CD4-positive, alpha-beta T cell treated with Interleukin-21 for 1 hour (primary cell): ENCODE measurements at regions not wholly inside any gene's neighbourhood (a gene's known extent, or its start where the extent isn't known, plus 50 kb on each side); places are given as distances from the start of the nearest gene placed in this dataset.
"Not testable (repeated sequence)": the region's sequence is repeated elsewhere in the genome, so short reads cannot be mapped to it uniquely, and the experiment has no call there.

Experiments
- DNase-seq: peaks from one replicate; pipeline ENCODE4 v3.0.0-alpha.2; 2020

DNA sequence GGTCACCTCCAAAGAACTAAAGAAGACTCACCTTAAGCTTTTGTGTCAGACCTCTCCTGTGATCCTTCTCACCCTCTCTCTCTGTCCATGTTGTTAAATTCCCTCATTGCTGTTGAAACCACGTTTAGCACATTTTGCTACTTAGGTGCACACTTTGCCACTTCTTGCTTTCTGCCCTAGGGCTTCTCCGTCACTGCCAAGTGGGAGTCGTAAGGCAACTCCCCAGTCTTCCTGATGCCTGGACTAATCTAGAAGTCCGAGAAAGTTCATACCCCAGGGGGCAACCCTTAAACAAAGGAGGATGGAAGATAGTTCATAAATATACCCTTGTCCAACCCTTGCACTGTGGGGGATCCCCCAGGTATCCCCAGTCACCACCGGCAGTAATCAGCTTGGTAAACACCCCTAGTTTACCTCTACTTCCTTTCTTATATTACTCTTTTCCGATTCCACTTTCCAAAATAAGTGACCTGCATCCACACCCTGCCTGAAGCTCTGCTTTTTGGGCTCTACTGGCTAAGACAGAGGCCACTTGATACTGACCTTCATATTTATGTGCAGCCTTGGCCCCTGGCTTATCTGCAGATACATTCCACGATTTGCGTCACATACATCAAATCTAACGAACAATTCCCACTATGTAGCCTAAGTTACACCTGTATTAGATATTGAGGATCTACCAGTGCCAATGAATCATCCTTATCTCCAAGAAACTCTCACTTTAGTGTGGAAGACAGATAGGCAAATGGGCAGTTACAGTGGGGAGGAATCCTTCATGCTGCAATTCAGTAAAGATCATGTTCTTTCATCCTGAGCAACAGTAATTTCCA is 776.2 kb downstream of the RNF144A start:
- DNase-seq = no peak

DNA sequence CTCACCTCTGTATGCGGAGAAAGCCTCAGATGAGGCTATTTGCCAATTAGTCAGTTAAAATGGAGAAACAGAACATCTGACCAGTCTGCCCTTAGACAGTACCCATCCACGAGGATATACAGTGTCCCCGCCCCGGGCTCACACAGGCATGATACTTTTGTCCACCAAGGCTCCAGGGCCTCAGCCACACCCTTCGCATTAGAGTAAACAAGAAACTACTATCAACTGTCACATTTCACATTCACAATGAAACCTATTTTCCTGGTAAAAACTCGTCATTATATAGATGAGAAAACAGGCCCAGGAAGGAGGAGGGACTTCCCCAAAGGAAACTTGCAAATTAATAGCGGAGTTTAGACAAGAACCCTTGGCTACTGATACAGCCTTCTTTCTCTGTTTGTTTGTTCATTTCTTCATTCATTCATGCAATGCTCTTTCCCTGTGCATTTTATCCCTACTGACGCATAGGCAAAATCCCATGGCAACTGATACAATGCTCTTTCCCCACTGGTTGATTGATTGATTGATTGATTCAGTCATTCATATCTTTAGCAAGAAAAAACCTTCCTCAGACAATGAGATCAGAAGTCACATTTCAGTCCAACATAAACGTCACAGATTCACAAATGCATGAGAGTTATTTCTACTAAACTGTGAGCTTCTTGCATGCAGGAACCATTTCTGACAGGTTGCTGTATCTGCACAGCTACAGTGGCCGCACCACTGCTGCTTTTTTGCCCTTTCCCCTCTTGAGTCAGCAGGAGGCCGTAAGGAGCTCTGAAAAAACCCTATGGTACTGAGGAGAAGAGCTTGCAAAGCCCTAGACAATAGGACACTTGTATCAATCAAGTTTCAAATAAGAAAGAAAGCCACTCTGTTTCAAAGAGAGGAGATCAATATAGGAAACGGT is 777.1 kb downstream of the RNF144A start:
- DNase-seq = no peak

- DNase-seq = not testable (repeated sequence)
Measured at GRCh38 chr2:7696556-7696955, 779.3 kb downstream of the RNF144A start.

GRCh38 chr2:7697052-7697451 is 779.8 kb downstream of the RNF144A start:
- no peak for DNase-seq

DNA sequence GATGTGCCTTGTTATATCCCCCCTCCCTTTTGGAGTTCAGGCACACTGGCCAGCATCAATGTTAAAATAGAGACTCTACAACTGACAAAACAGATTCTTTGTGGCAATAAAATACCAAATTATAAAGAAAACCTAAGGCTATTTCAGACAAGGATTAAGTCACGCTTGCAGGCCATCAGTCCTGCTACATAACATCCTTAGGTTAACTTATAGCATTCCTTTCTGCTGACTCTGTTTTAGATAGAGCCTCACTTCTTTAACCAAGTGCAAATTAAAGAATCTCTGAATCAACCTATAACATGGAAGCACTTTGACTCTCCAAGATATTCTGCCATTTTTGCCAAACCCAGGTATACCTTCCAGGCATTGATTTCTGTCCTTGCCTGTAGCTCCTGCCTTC is 784.6 kb downstream of the RNF144A start:
- DNase-seq = no peak

- no peak for DNase-seq
Measured at GRCh38 chr2:7703048-7703447, 785.8 kb downstream of the RNF144A start.

DNA sequence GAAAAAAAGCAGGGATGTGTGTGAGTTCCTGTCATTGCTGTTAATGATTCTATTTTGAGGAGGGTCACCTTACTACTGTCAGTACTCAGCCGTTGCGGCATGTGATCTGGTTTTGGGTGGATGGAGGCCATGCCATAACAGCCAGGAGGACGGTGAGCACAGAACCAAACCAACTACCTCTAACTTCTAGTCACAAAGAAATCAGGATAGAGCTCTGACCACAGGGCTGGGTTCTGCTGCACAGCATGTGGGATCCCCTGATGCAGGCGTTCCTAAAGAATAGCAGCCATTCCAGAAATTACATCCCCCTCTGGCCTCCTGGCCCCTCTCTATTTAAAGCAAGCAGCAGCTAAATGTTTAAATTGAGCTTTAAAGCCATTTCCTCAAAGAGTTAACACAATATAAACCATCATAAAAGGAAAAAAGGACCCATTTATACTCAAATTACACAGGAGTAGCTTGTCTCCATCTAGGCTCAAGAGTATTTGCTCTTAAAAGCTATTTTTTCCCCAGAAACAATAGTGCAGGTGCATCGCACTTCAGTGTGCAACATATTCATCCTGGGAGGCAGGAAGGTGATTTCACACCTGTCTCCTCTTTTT is 786.4 kb downstream of the RNF144A start:
- no peak for DNase-seq

DNA sequence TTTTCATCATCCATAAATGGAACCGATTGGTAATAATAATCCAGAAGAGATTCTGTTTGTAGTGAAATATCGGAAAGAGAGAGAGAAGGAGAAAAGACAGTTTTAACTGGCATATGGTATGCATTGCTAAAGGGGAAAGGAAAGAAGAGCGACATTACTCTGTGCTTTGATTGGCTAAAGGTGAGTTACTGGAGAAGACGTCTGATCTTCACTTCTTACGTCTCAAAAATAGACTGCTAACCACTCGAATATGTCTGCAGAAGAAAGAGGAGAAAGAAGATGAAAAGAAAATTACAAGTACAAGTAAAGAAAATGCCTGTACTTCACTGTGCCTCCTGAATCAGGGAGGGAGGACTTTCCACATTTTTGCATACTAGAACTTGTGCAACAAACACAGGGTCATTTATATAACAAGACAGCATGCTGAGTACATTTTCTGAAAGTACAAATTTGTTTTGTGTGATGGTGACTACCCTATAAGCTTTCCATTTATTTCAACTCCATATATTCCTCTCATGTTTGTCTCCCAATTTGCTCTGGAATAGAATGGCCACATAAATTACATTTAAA is 787.2 kb downstream of the RNF144A start:
- no peak for DNase-seq

DNA sequence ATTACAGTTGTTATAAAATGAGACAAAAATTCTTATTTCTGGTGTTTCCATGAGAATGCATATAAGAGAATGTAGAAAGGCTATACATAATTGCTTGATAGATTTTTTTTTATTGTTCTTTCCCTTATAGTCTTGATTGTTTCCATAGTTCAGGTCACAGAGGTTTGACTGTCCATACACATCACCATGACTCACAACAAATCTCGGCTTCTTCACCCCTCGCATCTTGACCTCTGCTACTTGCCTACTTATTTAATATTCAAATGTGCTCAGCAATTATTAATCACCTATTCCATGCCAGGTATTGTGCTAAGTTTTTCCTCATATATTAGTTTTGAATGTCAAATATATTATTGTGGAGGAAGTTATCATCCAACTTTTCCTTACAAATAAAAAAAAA is 789.6 kb downstream of the RNF144A start:
- DNase-seq = no peak

DNA sequence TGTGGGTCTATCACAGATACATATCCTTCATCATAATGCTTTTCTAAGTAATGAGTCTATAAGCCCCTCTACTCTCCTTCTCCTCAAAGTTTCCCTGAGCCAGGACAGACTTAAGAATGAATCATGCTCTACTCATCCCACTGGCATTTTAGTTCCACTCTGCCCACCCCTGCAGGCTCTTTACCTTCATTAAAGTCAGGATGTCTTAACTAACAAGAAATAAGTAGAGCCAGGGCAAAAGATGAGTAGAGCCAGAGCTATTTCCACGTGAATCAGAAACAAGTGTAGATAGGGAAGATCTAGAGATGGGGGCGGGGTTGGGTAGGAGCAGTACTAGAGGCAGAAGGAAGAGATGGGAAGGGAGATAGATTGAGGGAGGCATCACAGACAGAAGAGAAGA is 790.5 kb downstream of the RNF144A start:
- no peak for DNase-seq

DNA sequence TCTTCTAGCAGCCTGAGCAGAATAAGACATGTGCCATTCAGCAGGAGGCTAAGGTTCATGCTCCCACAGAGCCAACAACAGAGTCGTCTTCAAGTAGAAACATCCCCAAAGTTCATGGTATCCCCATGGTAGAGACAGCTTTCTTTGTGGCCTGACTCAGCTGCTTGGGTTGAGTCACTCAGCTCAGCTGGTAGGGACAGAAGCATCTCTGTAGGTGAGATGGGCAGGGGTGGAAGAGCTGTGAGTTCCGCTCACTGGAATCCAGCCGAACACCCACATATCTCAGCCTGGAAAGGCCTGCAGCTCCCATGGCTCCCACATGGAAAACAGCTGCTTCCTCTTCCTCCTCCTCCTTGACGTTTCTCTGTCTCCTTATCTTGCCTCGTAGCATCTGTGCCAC is 792.7 kb downstream of the RNF144A start:
- DNase-seq = no peak

DNA sequence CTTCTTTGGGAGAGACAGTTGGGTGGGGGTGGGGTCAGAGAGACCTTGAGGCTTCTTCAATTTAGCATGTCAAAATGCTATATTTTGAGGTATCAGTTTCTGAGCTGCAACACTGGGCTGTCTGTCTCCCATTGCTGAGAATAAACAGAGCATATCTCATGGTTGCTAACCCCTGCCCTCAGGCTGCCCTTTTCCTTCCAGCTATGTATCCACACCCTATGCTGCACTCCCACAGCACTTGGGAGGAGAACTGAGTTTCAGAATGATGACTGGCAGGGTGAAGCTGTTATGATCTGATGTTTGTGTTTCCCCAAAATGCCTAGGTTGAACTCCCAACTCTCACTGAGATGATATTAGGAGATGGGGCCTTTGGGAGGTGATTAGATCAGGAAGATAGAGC is 794.0 kb downstream of the RNF144A start:
- DNase-seq = no peak

GRCh38 chr2:7719876-7720275 is 802.7 kb downstream of the RNF144A start:
- DNase-seq = no peak

DNA sequence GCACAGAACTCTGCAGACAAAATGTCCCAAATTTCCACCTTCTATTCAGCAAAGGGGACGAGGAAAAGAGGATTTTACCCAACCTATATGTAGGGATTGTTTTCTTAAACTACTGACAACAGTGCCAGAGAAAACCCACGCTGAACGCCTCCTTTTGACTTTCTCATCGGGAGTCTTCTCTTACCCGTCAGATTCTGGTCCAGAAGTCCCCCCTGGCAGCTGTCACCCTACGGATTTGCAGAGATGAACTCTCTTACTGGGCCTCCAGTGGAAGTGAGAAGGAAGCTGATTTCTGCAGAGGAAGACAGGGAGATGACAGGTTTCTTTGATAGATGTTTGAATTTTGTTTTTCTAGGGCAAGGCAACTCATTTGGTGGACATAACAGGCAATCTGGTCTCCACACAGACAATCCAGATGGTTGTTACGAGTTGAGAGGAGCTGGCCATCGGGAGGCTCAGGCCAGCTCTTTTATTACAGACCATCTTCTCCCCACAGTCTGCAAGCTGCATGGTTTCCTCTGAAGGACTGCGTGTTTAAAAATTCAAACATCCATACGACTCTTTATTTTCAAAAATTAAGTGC is 804.3 kb downstream of the RNF144A start:
- no peak for DNase-seq

DNA sequence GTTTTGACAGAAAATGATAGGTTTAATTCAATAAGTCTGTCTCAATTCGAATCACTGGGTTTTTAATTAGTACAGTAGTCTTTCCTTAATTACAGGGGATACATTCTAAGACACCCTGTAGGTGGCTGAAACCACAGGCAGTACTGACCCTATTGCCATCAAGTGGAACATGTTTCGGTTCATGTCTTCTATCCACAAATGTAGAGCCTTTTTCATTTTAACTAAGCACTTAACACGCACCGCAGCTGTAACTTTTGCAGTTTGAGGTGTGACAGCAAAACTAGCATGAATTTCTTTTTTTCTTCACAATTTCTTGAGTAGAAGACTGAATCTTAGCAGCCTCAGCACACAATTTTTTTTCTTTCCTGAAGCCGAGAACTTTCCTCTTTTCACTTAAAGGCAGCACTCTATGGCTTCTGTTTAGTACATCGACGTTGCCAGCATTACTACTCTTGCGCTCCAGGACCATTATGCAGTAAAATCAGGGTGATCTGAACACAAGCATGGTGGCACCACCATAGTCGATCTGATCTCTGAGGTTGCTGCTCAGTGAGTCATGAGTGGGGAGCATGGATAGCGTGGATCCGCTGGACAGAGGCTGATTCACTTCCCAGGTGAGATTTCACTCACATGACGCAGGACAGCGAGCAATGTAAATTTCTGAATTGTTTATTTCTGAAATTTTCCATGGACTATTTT is 805.1 kb downstream of the RNF144A start:
- no peak for DNase-seq

- DNase-seq = no peak
Measured at GRCh38 chr2:7724336-7724735, 807.1 kb downstream of the RNF144A start.

GRCh38 chr2:7725171-7725849 is 808.1 kb downstream of the RNF144A start:
- peak; percentile 75 for DNase-seq

DNA sequence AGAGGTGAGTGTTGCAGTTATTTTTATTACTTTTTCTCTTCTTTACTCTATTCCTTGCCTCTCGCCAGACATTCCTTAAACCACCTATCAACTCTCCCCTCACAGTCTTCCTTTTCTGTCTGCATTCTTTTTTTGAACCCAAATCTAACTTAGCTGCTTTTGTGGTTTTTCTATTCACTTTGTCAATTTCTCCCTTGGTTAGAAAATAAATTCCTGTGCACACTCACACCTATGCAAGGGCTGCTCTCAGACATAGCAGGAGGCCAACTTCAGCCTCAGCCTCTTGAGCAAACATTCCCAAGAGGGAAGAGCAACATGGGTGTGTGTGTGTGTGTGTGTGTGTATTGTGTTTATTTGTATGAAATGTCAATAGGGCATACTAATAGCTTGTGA is 808.6 kb downstream of the RNF144A start:
- DNase-seq = no peak

DNA sequence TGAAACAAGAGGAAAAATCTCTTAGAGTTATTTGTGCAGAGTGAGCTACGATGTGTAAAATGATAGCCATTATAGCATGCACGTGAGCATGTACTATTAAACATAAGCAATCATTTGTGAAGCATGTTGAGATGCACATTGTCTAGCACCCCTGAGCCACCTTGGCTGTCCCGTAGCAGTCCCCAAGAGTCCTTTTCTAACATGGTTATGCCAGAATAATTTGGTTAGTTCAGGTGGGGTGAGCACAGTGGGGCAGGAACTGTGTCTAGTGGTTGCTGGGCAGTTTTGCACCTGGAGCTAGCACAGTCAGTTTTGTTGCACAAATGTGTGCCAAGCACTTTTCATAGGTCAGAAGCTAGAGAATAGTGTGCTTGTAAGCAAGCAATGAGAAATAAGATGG is 809.8 kb downstream of the RNF144A start:
- no peak for DNase-seq

DNA sequence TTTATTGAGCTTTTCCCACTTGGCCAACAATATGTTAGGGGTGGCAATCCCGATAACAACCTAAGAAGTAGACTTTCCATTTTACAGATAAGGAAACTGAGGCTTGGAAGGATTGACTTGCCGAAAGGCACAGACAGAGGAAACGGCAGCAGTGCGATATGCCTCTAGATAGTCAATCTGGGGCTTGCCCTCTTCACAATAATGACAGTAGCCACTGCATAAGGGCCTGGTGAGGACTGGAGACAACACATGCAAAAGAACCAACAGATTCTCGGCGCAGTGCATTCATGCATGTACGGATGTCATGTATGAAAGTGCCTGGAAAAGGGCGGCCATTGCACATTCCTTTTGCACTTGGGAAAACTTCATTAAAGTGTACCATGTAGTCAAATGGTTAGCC is 811.2 kb downstream of the RNF144A start:
- DNase-seq = no peak

DNA sequence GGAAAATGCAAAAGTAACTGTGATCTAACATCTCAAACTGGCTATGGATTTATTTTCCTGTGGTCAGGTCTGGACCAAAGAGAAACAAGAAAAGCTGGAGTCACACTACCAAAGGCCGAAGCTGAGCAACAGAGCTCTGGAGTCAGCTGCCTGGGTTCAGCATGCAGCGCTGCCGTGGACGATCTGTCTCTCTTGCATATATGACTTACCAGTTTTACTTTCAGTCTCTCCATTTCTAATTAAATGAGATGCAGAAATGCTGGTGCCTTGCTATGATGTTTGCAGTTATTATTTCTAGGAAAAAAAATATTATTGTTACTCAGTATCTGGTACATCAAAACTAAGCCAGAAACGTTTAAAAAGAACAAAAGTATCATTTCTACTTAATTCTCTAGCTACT is 813.2 kb downstream of the RNF144A start:
- peak; percentile 35 for DNase-seq

DNA sequence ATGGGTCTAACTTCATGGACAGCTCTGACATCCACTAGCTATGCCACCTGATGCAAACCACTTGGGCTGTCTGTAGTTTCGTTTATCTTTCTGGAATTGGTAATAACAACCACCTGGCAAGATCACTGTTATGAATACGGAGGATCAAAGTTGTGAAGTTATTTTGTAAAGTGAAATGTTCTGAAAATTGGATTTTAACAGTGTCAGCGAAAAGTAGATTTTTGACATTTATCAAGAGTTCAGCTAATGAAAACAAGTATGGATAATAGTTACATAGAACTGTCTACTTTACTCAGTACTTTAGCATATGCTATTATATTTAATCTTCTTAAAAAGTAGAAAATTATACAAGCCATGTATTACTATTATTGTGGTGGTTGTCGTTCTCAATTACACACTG is 813.8 kb downstream of the RNF144A start:
- no peak for DNase-seq
